ENCODE measurements at regions not wholly inside any gene's neighbourhood (a gene's known extent, or its start where the extent isn't known, plus 50 kb on each side); places are given as distances from the start of the nearest gene placed in this dataset.

DNA sequence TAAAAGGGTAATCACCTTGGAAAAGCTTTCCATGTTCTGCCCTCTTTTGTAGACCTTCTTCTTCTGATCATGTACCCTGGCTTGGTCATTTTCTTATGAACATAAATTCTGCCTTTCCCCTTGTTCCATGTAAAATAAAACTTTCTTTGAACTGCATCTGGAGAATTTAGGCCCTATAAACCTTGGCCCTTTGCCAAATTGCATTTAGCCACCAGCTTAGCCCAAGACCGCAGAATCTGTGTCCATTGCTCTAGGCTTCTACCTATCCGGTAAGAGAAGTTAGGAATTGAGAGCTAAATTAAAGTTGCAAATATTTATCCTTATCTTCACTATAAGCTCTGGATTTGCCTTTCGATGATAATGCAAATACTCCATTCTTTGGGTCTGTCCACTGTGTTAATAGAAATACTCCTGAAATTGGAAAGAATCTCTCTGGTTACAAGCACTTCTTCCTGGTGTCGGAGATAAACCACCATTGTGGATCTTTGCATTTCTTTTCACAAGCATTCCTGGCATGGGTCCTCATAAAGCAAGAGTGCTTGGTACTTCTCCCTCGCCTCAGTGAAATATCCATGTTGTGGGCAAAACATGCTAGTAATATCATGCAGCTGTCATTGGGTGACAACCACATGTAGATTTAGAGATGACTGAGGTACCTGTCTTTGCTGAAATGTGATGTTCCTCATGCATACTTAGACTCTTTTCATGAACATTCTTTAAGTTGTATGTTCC is 698.0 kb upstream of the WWC1 start:
- TF ChIP-seq, protein P1, sequence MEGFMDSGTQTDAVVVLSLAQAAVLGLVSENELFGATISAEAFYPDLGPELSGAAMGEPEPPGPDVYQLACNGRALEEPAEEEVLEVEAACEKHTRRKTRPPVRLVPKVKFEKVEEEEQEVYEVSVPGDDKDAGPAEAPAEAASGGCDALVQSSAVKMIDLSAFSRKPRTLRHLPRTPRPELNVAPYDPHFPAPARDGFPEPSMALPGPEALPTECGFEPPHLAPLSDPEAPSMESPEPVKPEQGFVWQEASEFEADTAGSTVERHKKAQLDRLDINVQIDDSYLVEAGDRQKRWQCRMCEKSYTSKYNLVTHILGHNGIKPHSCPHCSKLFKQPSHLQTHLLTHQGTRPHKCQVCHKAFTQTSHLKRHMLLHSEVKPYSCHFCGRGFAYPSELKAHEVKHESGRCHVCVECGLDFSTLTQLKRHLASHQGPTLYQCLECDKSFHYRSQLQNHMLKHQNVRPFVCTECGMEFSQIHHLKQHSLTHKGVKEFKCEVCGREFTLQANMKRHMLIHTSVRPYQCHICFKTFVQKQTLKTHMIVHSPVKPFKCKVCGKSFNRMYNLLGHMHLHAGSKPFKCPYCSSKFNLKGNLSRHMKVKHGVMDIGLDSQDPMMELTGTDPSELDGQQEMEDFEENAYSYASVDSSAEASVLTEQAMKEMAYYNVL (CRISPR knock-in tag; IDR thresholded peaks at IDR 0.05; ENCODE audit: borderline replicate concordance) = no peak
- TF ChIP-seq PHB2 (IDR thresholded peaks at IDR 0.05; ENCODE audit: partially characterized antibody) = no peak
- no peak for TF ChIP-seq SNRNP70 (IDR thresholded peaks at IDR 0.05; ENCODE audit: low read depth, low read length)
- no peak for TF ChIP-seq FOXK2 (IDR thresholded peaks at IDR 0.05)
